B cell (primary cell): ENCODE measurements at regions not wholly inside any gene's neighbourhood (a gene's known extent, or its start where the extent isn't known, plus 50 kb on each side); places are given as distances from the start of the nearest gene placed in this dataset.

Experiments
- ATAC-seq: fragments of 200-7000 bp; cut with Tn5 transposase; one replicate; pipeline ENCODE4 v1.10.0; 2021; ENCODE audit warnings: low read depth, mild to moderate bottlenecking, moderate number of reproducible peaks, moderate library complexity
- CTCF ChIA-PET: fragments of 350-600 bp; sonication (Branson Sonifier 250); formaldehyde crosslinking; loops from one replicate; lab custom pipeline; 2021; ENCODE audit warnings: antibody characterized with exemption, inconsistent platforms; lab: Charles Lee
- POLR2A ChIA-PET: fragments of 350-600 bp; sonication (Branson Sonifier 250); formaldehyde crosslinking; loops from one replicate; lab custom pipeline; 2021; ENCODE audit warnings: antibody characterized with exemption; lab: Charles Lee
- DNase-seq: peaks from one replicate; pipeline ENCODE4 v3.0.0; 2013
- H2AFZ ChIP-seq: 2 replicates; pipeline ENCODE4 v1.6.1; 2012; ENCODE audit warnings: mild to moderate bottlenecking, low read depth, low read length; ENCODE audit not compliant: insufficient read depth, poor library complexity, severe bottlenecking
- H3K27ac ChIP-seq, 2 donors: 1 replicate in 1 of 2; 2 replicates in 1 of 2; pipeline ENCODE4 v1.5.1; 2012 to 2013; ENCODE audit warnings: low read length in 2 of 2, mild to moderate bottlenecking in 2 of 2, moderate library complexity in 1 of 2
- H3K27me3 ChIP-seq, 4 experiments: fragments of 200-600 bp in 1 of 4; sonication (generic) in 1 of 4; replicated peaks in 1 of 4; 1 replicate in 2 of 4; 2 replicates in 2 of 4; pipeline versions ENCODE4 v1.6.1 to v1.7.0; 2013 to 2016; ENCODE audit warnings: low read length in 3 of 4, mild to moderate bottlenecking in 2 of 4, mixed read lengths in 1 of 4, moderate library complexity in 1 of 4; ENCODE audit not compliant: insufficient read depth in 4 of 4, control insufficient read depth in 3 of 4; ENCODE audit errors: control extremely low read depth in 1 of 4
- H3K36me3 ChIP-seq, 2 experiments: replicated peaks in 1 of 2; 1 replicate in 1 of 2; 2 replicates in 1 of 2; pipeline versions ENCODE4 v1.6.1 to v1.7.1; 2013; ENCODE audit warnings: low read length in 1 of 2; ENCODE audit not compliant: insufficient read depth in 2 of 2, control insufficient read depth in 1 of 2; ENCODE audit errors: control extremely low read depth in 1 of 2, extremely low read depth in 1 of 2
- H3K4me1 ChIP-seq, 2 donors: fragments of 200-600 bp in 1 of 2; sonication (generic) in 1 of 2; 1 replicate in 1 of 2; 2 replicates in 1 of 2; pipeline versions ENCODE4 v1.5.1 to v1.6.1; 2013 to 2017; ENCODE audit warnings: low read length in 2 of 2; ENCODE audit not compliant: control insufficient read depth in 2 of 2, insufficient read depth in 2 of 2
- H3K4me2 ChIP-seq: replicated peaks from 2 replicates; pipeline ENCODE3; 2012; ENCODE audit warnings: mild to moderate bottlenecking, low read depth, low read length; ENCODE audit not compliant: poor library complexity, severe bottlenecking
- H3K4me3 ChIP-seq, 5 experiments: fragments of 200-600 bp in 1 of 5; sonication (generic) in 1 of 5; 1 replicate in 3 of 5; 2 replicates in 2 of 5; pipeline versions ENCODE4 v1.5.1 to v1.7.0; 2011 to 2016; ENCODE audit warnings: low read length in 4 of 5, mild to moderate bottlenecking in 4 of 5, low read depth in 2 of 5, control low read depth in 1 of 5, moderate library complexity in 1 of 5; ENCODE audit not compliant: insufficient read depth in 1 of 5; ENCODE audit errors: control extremely low read depth in 1 of 5, extremely low read depth in 1 of 5
- H3K79me2 ChIP-seq: fragments of 200-600 bp; sonication (generic); one replicate; pipeline ENCODE4 v1.6.0; 2016; ENCODE audit warnings: low read length; ENCODE audit not compliant: control insufficient read depth, insufficient read depth
- H3K9ac ChIP-seq: fragments of 200-600 bp; sonication (generic); 2 replicates; pipeline ENCODE4 v1.6.1; 2017; ENCODE audit warnings: mild to moderate bottlenecking, low read length, moderate library complexity
- H3K9me3 ChIP-seq, 3 donors: one replicate each; pipeline versions ENCODE4 v1.6.1 to v1.7.1; 2013; ENCODE audit warnings: low read length in 2 of 3; ENCODE audit not compliant: control insufficient read depth in 2 of 3, insufficient read depth in 1 of 3; ENCODE audit errors: control extremely low read depth in 1 of 3
- H4K20me1 ChIP-seq: 2 replicates; pipeline ENCODE4 v1.6.0; 2012; ENCODE audit warnings: mild to moderate bottlenecking, low read length; ENCODE audit not compliant: insufficient read depth, control insufficient read depth, poor library complexity, severe bottlenecking
- H3K27ac Mint-ChIP-seq: one replicate; pipeline ENCODE4 v1.8.0; 2021; ENCODE audit warnings: mixed read lengths
- H3K27me3 Mint-ChIP-seq: one replicate; pipeline ENCODE4 v1.8.0; 2021; ENCODE audit warnings: mixed read lengths
- H3K4me1 Mint-ChIP-seq: one replicate; pipeline ENCODE4 v1.8.0; 2021; ENCODE audit warnings: mixed read lengths
- H3K4me3 Mint-ChIP-seq: one replicate; pipeline ENCODE4 v1.8.0; 2021; ENCODE audit warnings: mixed read lengths
- H3K9me3 Mint-ChIP-seq: one replicate; pipeline ENCODE4 v1.8.0; 2022; ENCODE audit warnings: mixed read lengths; ENCODE audit not compliant: insufficient read depth
- CTCF ChIP-seq: fragments of 200-600 bp; IDR thresholded peaks from one replicate; pipeline ENCODE4 v1.8.0; 2022; ENCODE audit warnings: antibody characterized with exemption, mild to moderate bottlenecking
- EZH2 ChIP-seq: IDR thresholded peaks from 2 replicates; pipeline ENCODE4 v1.6.1; 2012; ENCODE audit warnings: borderline replicate concordance, low read depth, mild to moderate bottlenecking, moderate library complexity, low read length; ENCODE audit not compliant: insufficient read depth, poor library complexity, severe bottlenecking
- WGBS: methylation state at CpG from one replicate; pipeline ENCODE4 v1.1.5; 2013; ENCODE audit warnings: missing lambda C conversion rate; ENCODE audit not compliant: insufficient coverage; 5-methylcytosine and 5-hydroxymethylcytosine counted together
- intact Hi-C: fragments of 100-400 bp; cut with micrococcal nuclease; formaldehyde crosslinking; loops from one replicate; pipeline ENCODE4 v1.10.0; 2022

- no peak overlapping the region for H3K27ac Mint-ChIP-seq
- 100% methylated on average over 1 of the region's 2 CpGs for whole genome bisulfite sequencing
- no peaks in the 10 kb centered on the region for H4K20me1 ChIP-seq
- no peaks in the 10 kb centered on the region for H3K27me3 ChIP-seq
- no peaks in the 10 kb centered on the region for H3K9me3 Mint-ChIP-seq
- TF ChIP-seq CTCF: no peak
- no peak for TF ChIP-seq EZH2
- ChIA-PET POLR2A (no interaction called here), CTCF (no interaction called here)
- no peak overlapping the region for H3K4me3 Mint-ChIP-seq
- no peak overlapping the region for H3K27ac ChIP-seq
- H3K9me3 ChIP-seq: no peaks in the 10 kb centered on the region
- H3K4me1 ChIP-seq: no peaks in the 10 kb centered on the region
- H3K4me2 ChIP-seq: no peak overlapping the region
- no peak overlapping the region for H3K4me3 ChIP-seq
- no peaks in the 10 kb centered on the region for H3K27me3 Mint-ChIP-seq
- intact Hi-C loops: no loop called here
- H3K36me3 ChIP-seq: no peaks in the 10 kb centered on the region
- no peaks in the 10 kb centered on the region for H3K79me2 ChIP-seq
- DNase-seq (no peak), ATAC-seq (no peak)
- H3K4me1 Mint-ChIP-seq: no peaks in the 10 kb centered on the region
- no peak overlapping the region for H3K9ac ChIP-seq
- no peak overlapping the region for H2AFZ ChIP-seq
These were observed 178.2 kb upstream of the EOMES start for GRCh38 chr3:27900316-27900715.

GRCh38 chr3:27903446-27903845, 181.3 kb upstream of the EOMES start:
- H2AFZ ChIP-seq: no peak overlapping the region
- no peaks in the 10 kb centered on the region for H4K20me1 ChIP-seq
- no peak for DNase-seq
- no peaks in the 10 kb centered on the region for H3K4me1 ChIP-seq
- Mint-ChIP-seq H3K9me3 (no peaks in the 10 kb centered on the region), H3K27me3 (no peaks in the 10 kb centered on the region), H3K4me1 (no peaks in the 10 kb centered on the region), H3K4me3 (no peak overlapping the region), H3K27ac (no peak overlapping the region)
- no peak overlapping the region for H3K4me2 ChIP-seq
- H3K27ac ChIP-seq: no peak overlapping the region
- ATAC-seq: no peak
- ChIA-PET POLR2A (no interaction called here), CTCF (no interaction called here)
- H3K27me3 ChIP-seq: no peaks in the 10 kb centered on the region
- H3K9me3 ChIP-seq: no peaks in the 10 kb centered on the region
- no peaks in the 10 kb centered on the region for H3K79me2 ChIP-seq
- H3K4me3 ChIP-seq: no peak overlapping the region
- intact Hi-C loops: no loop called here
- WGBS: no CpG with 5 or more reads among the region's 3 CpGs
- TF ChIP-seq CTCF (no peak), EZH2 (no peak)
- no peak overlapping the region for H3K9ac ChIP-seq
- H3K36me3 ChIP-seq: no peaks in the 10 kb centered on the region
